CD4-positive, alpha-beta memory T cell (primary cell): ENCODE measurements at regions not wholly inside any gene's neighbourhood (a gene's known extent, or its start where the extent isn't known, plus 50 kb on each side); places are given as distances from the start of the nearest gene placed in this dataset.

Source experiments
- CTCF ChIA-PET: fragments of 350-600 bp; sonication (Branson Sonifier 250); formaldehyde crosslinking; loops from one replicate; lab custom pipeline; 2021; ENCODE audit warnings: inconsistent platforms; ENCODE audit not compliant: partially characterized antibody; lab: Charles Lee
- POLR2A ChIA-PET: fragments of 350-600 bp; sonication (Branson Sonifier 250); formaldehyde crosslinking; loops from one replicate; lab custom pipeline; 2021; ENCODE audit not compliant: partially characterized antibody; lab: Charles Lee
- DNase-seq, 5 donors: peaks; one replicate each; pipeline versions ENCODE4 v3.0.0 to v3.0.0-alpha.2; 2020 to 2022; ENCODE audit warnings: mixed read lengths in 1 of 5
- H3K27ac ChIP-seq: one replicate; pipeline ENCODE4 v1.7.0; 2013; ENCODE audit warnings: low read depth, low read length
- H3K27me3 ChIP-seq: 2 replicates; pipeline ENCODE4 v1.7.0; 2013; ENCODE audit warnings: mild to moderate bottlenecking, low read length, moderate library complexity; ENCODE audit not compliant: insufficient read depth
- H3K36me3 ChIP-seq: 2 replicates; pipeline ENCODE4 v1.7.0; 2013; ENCODE audit warnings: mild to moderate bottlenecking, low read length, moderate library complexity; ENCODE audit not compliant: insufficient read depth
- H3K4me1 ChIP-seq: 2 replicates; pipeline ENCODE4 v1.7.0; 2013; ENCODE audit warnings: mild to moderate bottlenecking, low read length, moderate library complexity; ENCODE audit not compliant: insufficient read depth
- H3K4me3 ChIP-seq, 2 donors: one replicate each; pipeline ENCODE4 v1.7.0; 2013; ENCODE audit warnings: low read length in 2 of 2, mild to moderate bottlenecking in 1 of 2
- H3K9me3 ChIP-seq, 2 donors: one replicate each; pipeline ENCODE4 v1.7.0; 2013; ENCODE audit warnings: low read length in 2 of 2, control low read depth in 1 of 2; ENCODE audit not compliant: control insufficient read depth in 1 of 2
- H3K27ac Mint-ChIP-seq, 7 donors: one replicate each; pipeline ENCODE4 v1.8.0; 2020 to 2021; ENCODE audit warnings: mixed read lengths in 7 of 7, mild to moderate bottlenecking in 6 of 7, inconsistent platforms in 3 of 7, moderate library complexity in 3 of 7
- H3K27me3 Mint-ChIP-seq, 2 donors: one replicate each; pipeline ENCODE4 v1.8.0; 2020 to 2021; ENCODE audit warnings: mixed read lengths in 2 of 2
- H3K36me3 Mint-ChIP-seq, 2 donors: one replicate each; pipeline ENCODE4 v1.8.0; 2020 to 2021; ENCODE audit warnings: mixed read lengths in 2 of 2, inconsistent platforms in 1 of 2, mild to moderate bottlenecking in 1 of 2
- H3K4me1 Mint-ChIP-seq, 4 donors: one replicate each; pipeline ENCODE4 v1.8.0; 2020 to 2021; ENCODE audit warnings: mixed read lengths in 4 of 4, mild to moderate bottlenecking in 1 of 4
- H3K4me3 Mint-ChIP-seq, 8 donors: one replicate each; pipeline ENCODE4 v1.8.0; 2020 to 2021; ENCODE audit warnings: mixed read lengths in 8 of 8, mild to moderate bottlenecking in 7 of 8, moderate library complexity in 6 of 8, inconsistent platforms in 3 of 8
- H3K9me3 Mint-ChIP-seq, 8 donors: one replicate each; pipeline ENCODE4 v1.8.0; 2020 to 2021; ENCODE audit warnings: mixed read lengths in 8 of 8, mild to moderate bottlenecking in 5 of 8, inconsistent platforms in 3 of 8, moderate library complexity in 1 of 8
- intact Hi-C: fragments of 100-400 bp; cut with micrococcal nuclease; formaldehyde crosslinking; loops from one replicate; pipeline ENCODE4 v1.15.1; 2023

DNA sequence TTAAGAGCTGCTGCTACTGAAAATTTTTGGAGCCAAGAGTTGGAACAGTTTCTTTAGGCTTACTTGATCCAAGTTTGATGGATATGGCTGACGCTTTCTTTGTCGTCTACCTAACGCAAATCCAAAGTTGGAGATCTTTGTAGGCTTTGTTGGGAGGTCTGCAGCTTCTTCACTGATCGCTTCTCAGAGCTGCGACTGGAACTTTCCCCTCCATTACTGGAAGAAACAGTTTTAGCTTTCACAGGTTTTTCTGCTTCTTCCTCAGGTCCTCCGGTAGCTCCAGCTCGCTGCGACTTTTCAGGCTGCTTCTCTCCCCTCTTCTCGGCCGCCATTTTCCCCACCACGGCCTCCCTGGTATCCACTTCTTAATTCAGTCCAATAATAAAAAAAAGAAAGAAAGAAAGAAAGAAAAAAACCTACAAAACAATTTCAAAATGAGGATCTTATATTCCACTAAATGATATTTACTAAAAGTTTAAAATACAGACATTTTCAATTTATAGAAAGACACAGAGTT lies 178.1 kb upstream of the HMGA2 start:
- Mint-ChIP-seq H3K9me3 (peaks cover 0 to 7% (median under 1%) of the 10 kb centered on the region in 8 donors), H3K27ac (no peak overlapping the region), H3K4me1 (no peaks in the 10 kb centered on the region), H3K4me3 (no peak overlapping the region), H3K27me3 (peaks cover 0 to 2% of the 10 kb centered on the region in 2 donors), H3K36me3 (no peaks in the 10 kb centered on the region)
- no peak for DNase-seq
- Histone ChIP-seq H3K27ac (no peak overlapping the region), H3K27me3 (no peaks in the 10 kb centered on the region), H3K4me1 (no peaks in the 10 kb centered on the region), H3K4me3 (no peak overlapping the region), H3K36me3 (no peaks in the 10 kb centered on the region), H3K9me3 (no peaks in the 10 kb centered on the region)
- POLR2A ChIA-PET = no interaction called here
- intact Hi-C loops = no loop called here
- CTCF ChIA-PET = no interaction called here

- Histone ChIP-seq H3K9me3 (no peaks in the 10 kb centered on the region), H3K4me3 (no peak overlapping the region), H3K27ac (no peak overlapping the region), H3K27me3 (no peaks in the 10 kb centered on the region), H3K4me1 (no peaks in the 10 kb centered on the region), H3K36me3 (no peaks in the 10 kb centered on the region)
- H3K27ac Mint-ChIP-seq = no peak overlapping the region
- ChIA-PET CTCF (no interaction called here), POLR2A (no interaction called here)
- no peaks in the 10 kb centered on the region for H3K36me3 Mint-ChIP-seq
- H3K27me3 Mint-ChIP-seq = peaks cover 0 to 2% of the 10 kb centered on the region in 2 donors
- no peak for DNase-seq
- no peak overlapping the region for H3K4me3 Mint-ChIP-seq
- intact Hi-C loops = no loop called here
- no peaks in the 10 kb centered on the region for H3K4me1 Mint-ChIP-seq
- H3K9me3 Mint-ChIP-seq = peaks cover 0 to 7% (median under 1%) of the 10 kb centered on the region in 8 donors
Measured at GRCh38 chr12:65647074-65647473, 177.2 kb upstream of the HMGA2 start.

DNA sequence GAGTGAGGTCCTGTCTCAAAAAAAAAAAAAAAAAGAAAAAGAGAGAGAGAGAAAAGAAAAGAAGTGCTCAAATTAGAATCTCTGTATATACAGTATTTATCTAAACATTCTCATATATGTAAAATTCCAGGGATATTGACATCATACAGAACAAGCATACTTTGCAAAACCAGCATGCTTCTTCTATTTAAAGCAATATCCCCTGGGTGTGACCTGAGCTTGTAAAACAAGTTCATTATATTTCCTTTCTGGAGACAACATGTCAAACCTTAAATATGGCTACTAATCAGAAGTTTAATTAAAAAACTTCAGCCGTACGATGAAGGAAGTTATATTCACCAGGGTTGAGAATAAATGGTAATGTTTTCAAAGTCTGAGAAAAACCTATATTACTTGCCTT lies 175.8 kb upstream of the HMGA2 start:
- Histone ChIP-seq H3K4me3 (no peak overlapping the region), H3K27me3 (no peaks in the 10 kb centered on the region), H3K27ac (no peak overlapping the region), H3K36me3 (no peaks in the 10 kb centered on the region), H3K4me1 (no peaks in the 10 kb centered on the region), H3K9me3 (no peaks in the 10 kb centered on the region)
- Mint-ChIP-seq H3K36me3 (no peaks in the 10 kb centered on the region), H3K9me3 (peaks cover 0 to 4% (median 0%) of the 10 kb centered on the region in 8 donors), H3K27ac (no peak overlapping the region), H3K4me1 (no peaks in the 10 kb centered on the region), H3K27me3 (no peaks in the 10 kb centered on the region), H3K4me3 (no peak overlapping the region)
- intact Hi-C loops = no loop called here
- ChIA-PET POLR2A (no interaction called here), CTCF (interaction anchor here (0.7 kb wide), 1 partner anchor 19 kb away, joined by 3 read pairs; no protein-coding TSS in a partner anchor)
- DNase-seq = no peak

DNA sequence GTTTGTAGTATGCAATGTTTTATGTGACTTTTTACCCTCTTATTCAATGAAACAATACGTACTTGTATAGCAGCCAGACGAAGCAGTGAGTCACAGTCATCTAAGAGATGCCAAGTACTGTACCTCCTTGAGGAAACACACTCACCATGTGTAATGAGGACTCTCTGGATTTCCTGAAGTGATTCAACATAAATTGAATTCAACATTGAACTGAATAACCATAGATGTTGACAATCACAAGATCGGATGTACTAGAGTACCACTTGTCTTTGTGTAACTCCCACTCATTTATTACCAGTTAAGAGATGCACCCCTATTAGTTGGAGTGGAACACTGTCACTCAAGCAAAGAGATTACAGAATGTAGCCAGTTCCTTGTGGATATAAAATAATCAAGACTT lies 175.2 kb upstream of the HMGA2 start:
- CTCF ChIA-PET = no interaction called here
- H3K4me3 ChIP-seq = no peak overlapping the region
- no peak overlapping the region for H3K27ac ChIP-seq
- H3K4me1 Mint-ChIP-seq = no peaks in the 10 kb centered on the region
- no peaks in the 10 kb centered on the region for H3K27me3 ChIP-seq
- POLR2A ChIA-PET = no interaction called here
- H3K4me1 ChIP-seq = no peaks in the 10 kb centered on the region
- no peaks in the 10 kb centered on the region for H3K36me3 ChIP-seq
- no peaks in the 10 kb centered on the region for H3K9me3 ChIP-seq
- no peak for DNase-seq
- H3K27ac Mint-ChIP-seq = no peak overlapping the region
- H3K4me3 Mint-ChIP-seq = no peak overlapping the region
- H3K27me3 Mint-ChIP-seq = no peaks in the 10 kb centered on the region
- H3K36me3 Mint-ChIP-seq = no peaks in the 10 kb centered on the region
- peaks cover 0 to 4% (median 0%) of the 10 kb centered on the region in 8 donors for H3K9me3 Mint-ChIP-seq
- intact Hi-C loops = no loop called here

DNA sequence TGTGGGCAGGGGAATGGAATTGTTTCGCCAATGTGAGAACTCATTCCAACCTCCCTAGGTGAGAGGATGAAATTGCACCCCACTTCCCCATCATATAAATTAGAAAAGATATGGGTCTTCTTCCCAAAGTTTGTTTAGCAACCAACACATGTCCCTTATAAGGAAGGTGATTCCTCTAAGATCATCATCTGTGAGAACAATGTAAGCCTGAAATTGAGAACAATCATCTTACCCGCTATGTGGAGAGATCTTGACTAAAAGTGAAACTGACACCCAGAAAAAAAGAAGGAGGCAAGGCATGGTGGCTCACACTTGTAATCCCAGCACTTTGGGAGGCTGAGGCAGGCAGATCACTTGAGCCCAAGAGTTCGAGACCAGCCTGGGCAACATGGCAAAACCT lies 173.2 kb upstream of the HMGA2 start:
- H3K4me3 ChIP-seq = no peak overlapping the region
- H3K9me3 ChIP-seq = no peaks in the 10 kb centered on the region
- Mint-ChIP-seq H3K36me3 (no peaks in the 10 kb centered on the region), H3K27me3 (peaks cover 0 to 2% of the 10 kb centered on the region in 2 donors), H3K9me3 (peaks cover 0 to 4% (median 0%) of the 10 kb centered on the region in 8 donors), H3K4me1 (no peaks in the 10 kb centered on the region), H3K4me3 (no peak overlapping the region), H3K27ac (no peak overlapping the region)
- no peaks in the 10 kb centered on the region for H3K27me3 ChIP-seq
- H3K4me1 ChIP-seq = no peaks in the 10 kb centered on the region
- no peak overlapping the region for H3K27ac ChIP-seq
- DNase-seq = no peak
- ChIA-PET POLR2A (no interaction called here), CTCF (no interaction called here)
- intact Hi-C loops = no loop called here
- no peaks in the 10 kb centered on the region for H3K36me3 ChIP-seq

DNA sequence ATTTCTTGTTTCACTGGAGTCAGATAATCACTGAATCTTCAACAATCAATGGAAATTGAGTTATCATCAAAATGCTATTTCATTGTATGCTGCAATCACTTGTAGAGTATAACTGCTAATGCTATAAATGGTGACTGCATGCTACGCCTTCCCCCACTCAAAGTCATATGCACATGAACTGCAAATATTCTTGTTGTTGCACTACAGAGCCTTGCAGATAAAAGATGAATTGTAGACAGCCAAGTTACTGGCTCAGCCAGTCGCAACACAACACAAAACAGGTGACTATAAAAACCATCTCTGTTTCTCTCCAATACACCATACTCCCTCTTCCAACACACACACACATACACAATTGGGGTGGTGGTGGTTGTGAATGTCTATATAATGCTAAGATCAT lies 171.0 kb upstream of the HMGA2 start:
- H3K27me3 ChIP-seq = no peaks in the 10 kb centered on the region
- no peaks in the 10 kb centered on the region for H3K36me3 ChIP-seq
- no peaks in the 10 kb centered on the region for H3K9me3 ChIP-seq
- no peak overlapping the region for H3K27ac ChIP-seq
- no peaks in the 10 kb centered on the region for H3K4me1 Mint-ChIP-seq
- peaks cover 0 to 4% (median 0%) of the 10 kb centered on the region in 8 donors for H3K9me3 Mint-ChIP-seq
- no peaks in the 10 kb centered on the region for H3K36me3 Mint-ChIP-seq
- H3K4me3 Mint-ChIP-seq = no peak overlapping the region
- peaks cover 0 to 2% of the 10 kb centered on the region in 2 donors for H3K27me3 Mint-ChIP-seq
- no peak for DNase-seq
- intact Hi-C loops = no loop called here
- H3K4me3 ChIP-seq = no peak overlapping the region
- CTCF ChIA-PET = no interaction called here
- POLR2A ChIA-PET = no interaction called here
- no peak overlapping the region for H3K27ac Mint-ChIP-seq
- no peaks in the 10 kb centered on the region for H3K4me1 ChIP-seq

- H3K4me3 Mint-ChIP-seq = no peak overlapping the region
Measured at GRCh38 chr12:65653946-65654629, 170.2 kb upstream of the HMGA2 start.

More at GRCh38 chr12:65653946-65654629, 170.2 kb upstream of the HMGA2 start:
- ChIA-PET CTCF (no interaction called here), POLR2A (no interaction called here)
- peaks cover 0 to 4% (median 0%) of the 10 kb centered on the region in 8 donors for H3K9me3 Mint-ChIP-seq
- no peaks in the 10 kb centered on the region for H3K4me1 ChIP-seq
- intact Hi-C loops = no loop called here
- no peaks in the 10 kb centered on the region for H3K36me3 ChIP-seq
- DNase-seq = no peak
- peaks cover 0 to 4% of the 10 kb centered on the region in 2 donors for H3K27me3 Mint-ChIP-seq
- H3K27ac ChIP-seq = no peak overlapping the region
- no peaks in the 10 kb centered on the region for H3K36me3 Mint-ChIP-seq
- H3K4me1 Mint-ChIP-seq = no peaks in the 10 kb centered on the region
- no peak overlapping the region for H3K27ac Mint-ChIP-seq
- H3K9me3 ChIP-seq = no peaks in the 10 kb centered on the region
- H3K27me3 ChIP-seq = no peaks in the 10 kb centered on the region
- H3K4me3 ChIP-seq = no peak overlapping the region
